HEK293 (cell line): ENCODE measurements at regions not wholly inside any gene's neighbourhood (a gene's known extent, or its start where the extent isn't known, plus 50 kb on each side); places are given as distances from the start of the nearest gene placed in this dataset.

ENCODE experiments used
- CTCF ChIA-PET: fragments of 350-600 bp; formaldehyde crosslinking; extraction: SDS; loops from one replicate; lab custom pipeline; 2021; ENCODE audit warnings: antibody characterized with exemption; lab: Yijun Ruan, JAX
- POLR2A ChIA-PET: fragments of 300-600 bp; formaldehyde crosslinking; extraction: SDS; loops from one replicate; lab custom pipeline; 2020; ENCODE audit warnings: antibody characterized with exemption, inconsistent platforms; lab: Yijun Ruan, JAX
- H3K27ac ChIP-seq: fragments of 200-500 bp; sonication (Bioruptor generic); 2 replicates; pipeline ENCODE4 v1.5.1; 2014; ENCODE audit warnings: low read depth, low read length, control low read depth, inconsistent platforms; ENCODE audit errors: extremely low read depth
- H3K36me3 ChIP-seq, 2 experiments: fragments of 200-500 bp in 1 of 2; sonication (Bioruptor generic) in 1 of 2; 1 replicate in 1 of 2; 2 replicates in 1 of 2; pipeline ENCODE4 v1.5.1; 2014 to 2017; ENCODE audit warnings: inconsistent platforms in 2 of 2, low read length in 2 of 2; ENCODE audit not compliant: control insufficient read depth in 2 of 2, insufficient read depth in 1 of 2
- H3K4me1 ChIP-seq: fragments of 200-500 bp; sonication (Bioruptor generic); 2 replicates; pipeline ENCODE4 v1.5.1; 2014; ENCODE audit warnings: mild to moderate bottlenecking, low read length, inconsistent platforms; ENCODE audit not compliant: control insufficient read depth, insufficient read depth
- H3K4me3 ChIP-seq: 2 replicates; pipeline ENCODE4 v1.5.1; 2011; ENCODE audit warnings: low read depth, mild to moderate bottlenecking, control low read depth, low read length, moderate library complexity
- H3K9me3 ChIP-seq: fragments of 200-500 bp; sonication (Bioruptor generic); 2 replicates; pipeline ENCODE4 v1.5.1; 2014; ENCODE audit warnings: low read depth, low read length, inconsistent platforms; ENCODE audit not compliant: control insufficient read depth, insufficient read depth
- EGR2 ChIP-seq: fragments of 450-650 bp; formaldehyde crosslinking; IDR thresholded peaks from 2 replicates; pipeline ENCODE4 v1.5.1; 2016; ENCODE audit warnings: low read depth, missing biosample characterization, missing genetic modification characterization
- HOXA7 ChIP-seq: sonication (generic); formaldehyde crosslinking; IDR thresholded peaks from 2 replicates; pipeline ENCODE4 v1.8.1; 2022; ENCODE audit warnings: missing genetic modification reagents, borderline replicate concordance
- KLF8 ChIP-seq: fragments of 450-650 bp; formaldehyde crosslinking; IDR thresholded peaks from 2 replicates; pipeline ENCODE4 v1.5.1; 2016; ENCODE audit warnings: missing biosample characterization, missing genetic modification characterization
- PATZ1 ChIP-seq: fragments of 450-650 bp; formaldehyde crosslinking; IDR thresholded peaks from 2 replicates; pipeline ENCODE4 v1.5.1; 2016; ENCODE audit warnings: missing biosample characterization, missing genetic modification characterization
- PRDM4 ChIP-seq: fragments of 450-650 bp; formaldehyde crosslinking; IDR thresholded peaks from 2 replicates; pipeline ENCODE4 v1.5.1; 2017; ENCODE audit warnings: missing biosample characterization, missing genetic modification characterization
- SALL2 ChIP-seq: fragments of 450-650 bp; formaldehyde crosslinking; IDR thresholded peaks from 2 replicates; pipeline ENCODE4 v1.5.0; 2017; ENCODE audit warnings: missing biosample characterization, mild to moderate bottlenecking, missing genetic modification characterization, borderline replicate concordance
- SP7 ChIP-seq: fragments of 450-650 bp; formaldehyde crosslinking; IDR thresholded peaks from 2 replicates; pipeline ENCODE4 v1.5.1; 2016; ENCODE audit warnings: missing biosample characterization, missing genetic modification characterization
- ZBTB26 ChIP-seq: fragments of 450-650 bp; formaldehyde crosslinking; optimal IDR thresholded peaks from 2 replicates; pipeline ENCODE3; 2016; ENCODE audit warnings: missing biosample characterization, mild to moderate bottlenecking, missing genetic modification characterization
- ZIC2 ChIP-seq: fragments of 450-650 bp; formaldehyde crosslinking; IDR thresholded peaks from 2 replicates; pipeline ENCODE4 v1.5.1; 2016; ENCODE audit warnings: missing biosample characterization, missing genetic modification characterization
- ZNF24 ChIP-seq: fragments of 450-650 bp; formaldehyde crosslinking; IDR thresholded peaks from 2 replicates; pipeline ENCODE4 v1.5.1; 2016; ENCODE audit warnings: missing biosample characterization, missing genetic modification characterization
- ZNF266 ChIP-seq: fragments of 450-650 bp; formaldehyde crosslinking; IDR thresholded peaks from 2 replicates; pipeline ENCODE4 v1.5.1; 2016; ENCODE audit warnings: missing biosample characterization, missing genetic modification characterization, low read depth
- ZNF280C ChIP-seq: fragments of 450-650 bp; formaldehyde crosslinking; IDR thresholded peaks from 2 replicates; pipeline ENCODE4 v1.5.1; 2016; ENCODE audit warnings: missing biosample characterization, missing genetic modification characterization
- ZNF324 ChIP-seq: fragments of 450-650 bp; formaldehyde crosslinking; IDR thresholded peaks from 2 replicates; pipeline ENCODE4 v1.5.1; 2016; ENCODE audit warnings: missing biosample characterization, missing genetic modification characterization
- ZNF398 ChIP-seq: fragments of 450-650 bp; formaldehyde crosslinking; IDR thresholded peaks from 2 replicates; pipeline ENCODE4 v1.5.1; 2017; ENCODE audit warnings: missing biosample characterization, missing genetic modification characterization
- ZNF423 ChIP-seq: fragments of 450-650 bp; formaldehyde crosslinking; IDR thresholded peaks from 2 replicates; pipeline ENCODE4 v1.5.1; 2016; ENCODE audit warnings: missing biosample characterization, missing genetic modification characterization
- ZNF473 ChIP-seq: fragments of 450-650 bp; formaldehyde crosslinking; IDR thresholded peaks from 2 replicates; pipeline ENCODE4 v1.5.1; 2017; ENCODE audit warnings: missing biosample characterization, missing genetic modification characterization
- ZNF544 ChIP-seq: fragments of 450-650 bp; formaldehyde crosslinking; IDR thresholded peaks from 2 replicates; pipeline ENCODE4 v1.5.0; 2017; ENCODE audit warnings: missing biosample characterization, missing genetic modification characterization
- ZNF560 ChIP-seq: fragments of 450-650 bp; formaldehyde crosslinking; IDR thresholded peaks from 2 replicates; pipeline ENCODE4 v1.5.1; 2017; ENCODE audit warnings: missing biosample characterization, missing genetic modification characterization, borderline replicate concordance
- ZNF701 ChIP-seq: fragments of 450-650 bp; formaldehyde crosslinking; IDR thresholded peaks from 2 replicates; pipeline ENCODE4 v1.5.1; 2016; ENCODE audit warnings: missing biosample characterization, missing genetic modification characterization
- ZXDB ChIP-seq: fragments of 450-650 bp; formaldehyde crosslinking; IDR thresholded peaks from 2 replicates; pipeline ENCODE4 v1.5.1; 2016; ENCODE audit warnings: missing biosample characterization, missing genetic modification characterization

GRCh38 chr6:106802139-106802538 is 172.4 kb downstream of the CD24 start:
- Histone ChIP-seq H3K4me3 (no peak overlapping the region), H3K36me3 (no peaks in the 10 kb centered on the region), H3K27ac (no peak overlapping the region), H3K4me1 (no peaks in the 10 kb centered on the region; the same call in 1 of the 2 replicates), H3K9me3 (no peaks in the 10 kb centered on the region)
- ChIA-PET POLR2A (no interaction called here), CTCF (interaction anchor here (1.1 to 1.3 kb wide), 2 partner anchors 9 to 235 kb away, joined by 3 to 4 read pairs; no protein-coding TSS in a partner anchor)
- TF ChIP-seq PATZ1: no peak
- no peak for TF ChIP-seq ZNF280C (tag by site-specific recombination)
- no peak for TF ChIP-seq ZNF701 (tag by site-specific recombination)
- TF ChIP-seq SP7 (tag by site-specific recombination): no peak
- no peak for TF ChIP-seq ZNF473
- no peak for TF ChIP-seq ZXDB (tag by site-specific recombination)
- no peak for TF ChIP-seq ZNF423 (tag by site-specific recombination)
- TF ChIP-seq ZNF544: no peak
- TF ChIP-seq PRDM4 (tag by site-specific recombination): no peak
- TF ChIP-seq ZBTB26 (tag by site-specific recombination): no peak
- TF ChIP-seq ZNF24 (tag by site-specific recombination): no peak
- no peak for TF ChIP-seq ZNF398 (tag by site-specific recombination)
- TF ChIP-seq KLF8 (tag by site-specific recombination): no peak
- TF ChIP-seq ZNF324 (tag by site-specific recombination): no peak
- no peak for TF ChIP-seq ZIC2
- no peak for TF ChIP-seq ZNF266 (tag by site-specific recombination)
- no peak for TF ChIP-seq HOXA7 (CRISPR knock-in tag)
- no peak for TF ChIP-seq ZNF560 (tag by site-specific recombination)
- no peak for TF ChIP-seq EGR2 (tag by site-specific recombination)
- no peak for TF ChIP-seq SALL2 (tag by site-specific recombination)
